HPDE6-E6E7 (cell line): ENCODE measurements at regions not wholly inside any gene's neighbourhood (a gene's known extent, or its start where the extent isn't known, plus 50 kb on each side); places are given as distances from the start of the nearest gene placed in this dataset.

Source experiments
- DNase-seq: peaks from one replicate; pipeline ENCODE4 v3.0.0; 2011; ENCODE audit warnings: missing footprints; ENCODE audit errors: extremely low spot score

- no peak for DNase-seq
Measured at GRCh38 chr11:45473341-45473895, 187.3 kb upstream of the SYT13 start.

GRCh38 chr11:45472716-45473317, 186.7 kb upstream of the SYT13 start:
- DNase-seq: no peak

GRCh38 chr11:45471266-45471665, 185.1 kb upstream of the SYT13 start:
- no peak for DNase-seq

GRCh38 chr11:45470794-45471167, 184.6 kb upstream of the SYT13 start:
- DNase-seq: no peak

GRCh38 chr11:45470151-45470793, 184.1 kb upstream of the SYT13 start:
- DNase-seq: no peak

GRCh38 chr11:45468267-45468856, 182.2 kb upstream of the SYT13 start:
- no peak for DNase-seq

GRCh38 chr11:45463541-45463940, 177.4 kb upstream of the SYT13 start:
- no peak for DNase-seq

- no peak for DNase-seq
Measured at GRCh38 chr11:45461514-45461913, 175.4 kb upstream of the SYT13 start.

- DNase-seq: no peak
Measured at GRCh38 chr11:45459491-45459890, 173.3 kb upstream of the SYT13 start.

GRCh38 chr11:45458269-45458668, 172.1 kb upstream of the SYT13 start:
- DNase-seq: no peak

GRCh38 chr11:45457649-45458048, 171.5 kb upstream of the SYT13 start:
- no peak for DNase-seq

GRCh38 chr11:45456686-45457085, 170.5 kb upstream of the SYT13 start:
- DNase-seq: no peak

- DNase-seq: no peak
Measured at GRCh38 chr11:45455536-45455935, 169.4 kb upstream of the SYT13 start.

- DNase-seq: no peak
Measured at GRCh38 chr11:45454917-45455401, 168.8 kb upstream of the SYT13 start.

GRCh38 chr11:45453721-45454120, 167.6 kb upstream of the SYT13 start:
- DNase-seq: no peak

GRCh38 chr11:45451766-45452440, 165.8 kb upstream of the SYT13 start:
- DNase-seq: no peak

- no peak for DNase-seq
Measured at GRCh38 chr11:45450189-45450588, 164.0 kb upstream of the SYT13 start.

- DNase-seq: no peak
Measured at GRCh38 chr11:45449036-45449601, 163.0 kb upstream of the SYT13 start.

- DNase-seq: no peak
Measured at GRCh38 chr11:45448561-45448960, 162.4 kb upstream of the SYT13 start.

- DNase-seq: no peak
Measured at GRCh38 chr11:45446998-45447397, 160.9 kb upstream of the SYT13 start.

GRCh38 chr11:45446434-45446833, 160.3 kb upstream of the SYT13 start:
- DNase-seq: no peak

- peak; percentile 9 for DNase-seq
Measured at GRCh38 chr11:45444796-45445195, 158.7 kb upstream of the SYT13 start.
